ENCODE measurements at regions not wholly inside any gene's neighbourhood (a gene's known extent, or its start where the extent isn't known, plus 50 kb on each side); places are given as distances from the start of the nearest gene placed in this dataset.

DNA sequence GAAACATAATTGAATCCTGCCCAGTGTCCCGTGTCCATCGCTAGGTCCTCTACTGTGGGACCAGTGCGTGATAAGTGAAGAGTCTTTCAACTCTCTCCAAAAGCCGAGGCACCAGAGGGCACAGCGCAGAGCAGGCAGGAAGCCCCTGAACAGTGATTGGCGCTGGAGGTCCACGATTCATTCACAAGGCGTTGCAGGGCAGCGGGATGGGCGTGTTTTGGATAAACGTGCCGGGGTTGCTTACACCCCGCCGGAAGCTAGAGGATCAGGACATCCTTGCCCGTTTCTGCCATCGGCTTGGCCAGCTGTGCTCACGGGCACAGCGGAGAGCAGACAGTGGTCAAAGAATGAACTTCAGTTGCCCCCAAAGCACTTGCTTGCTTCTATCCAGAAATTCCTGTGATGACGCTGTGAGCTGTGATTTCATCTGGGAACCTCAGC is 86.0 kb upstream of the PFKP start:
- H3K27me3 ChIP-seq (ENCODE audit: control insufficient read depth, insufficient read depth, low read length) = no peaks in the 10 kb centered on the region
- H3K27ac ChIP-seq (ENCODE audit: low read length) = no peak overlapping the region
- no peak for DNase-seq
- no peak overlapping the region for H3K4me3 ChIP-seq (ENCODE audit: low read length)
- no peaks in the 10 kb centered on the region for H3K9me3 ChIP-seq (ENCODE audit: control insufficient read depth, low read depth, low read length)
- H3K36me3 ChIP-seq (ENCODE audit: control insufficient read depth, insufficient read depth, low read length) = no peaks in the 10 kb centered on the region
- peaks cover 12% of the 10 kb centered on the region for H3K4me1 ChIP-seq (ENCODE audit: control insufficient read depth, insufficient read depth, low read length)
- 86% methylated on average over 1 of the region's 19 CpGs for WGBS (ENCODE audit: insufficient coverage, low lambda C conversion rate)

DNA sequence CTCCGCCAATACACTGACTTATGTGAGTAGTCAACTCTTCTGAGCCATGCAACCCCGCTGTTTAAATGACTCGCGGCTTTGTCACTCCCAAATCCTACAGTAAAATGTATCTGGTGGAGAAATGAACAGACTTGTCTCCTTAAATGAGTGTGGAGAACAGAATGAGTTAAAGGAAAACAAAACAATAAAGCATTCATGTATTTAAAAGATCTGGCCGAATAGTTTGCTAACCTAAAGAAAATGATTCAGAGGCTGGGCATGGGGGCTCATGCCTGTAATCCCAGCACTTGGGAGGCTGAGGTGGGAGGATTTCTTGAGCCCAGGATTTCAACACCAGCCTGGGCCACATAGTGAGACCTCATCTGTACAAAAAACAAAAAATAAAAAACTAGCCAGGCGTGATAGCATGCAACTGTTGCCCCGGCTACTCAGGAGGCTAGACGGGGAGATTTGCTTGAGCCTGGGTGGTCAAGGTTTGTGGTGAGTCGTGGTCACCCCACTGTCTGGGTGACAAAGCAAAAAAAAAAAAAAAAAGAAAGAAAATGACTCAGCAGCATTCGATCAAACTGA is 86.5 kb upstream of the PFKP start:
- no peak for DNase-seq
- peaks cover 10% of the 10 kb centered on the region for H3K4me1 ChIP-seq (ENCODE audit: control insufficient read depth, insufficient read depth, low read length)
- H3K4me3 ChIP-seq (ENCODE audit: low read length) = no peak overlapping the region
- H3K36me3 ChIP-seq (ENCODE audit: control insufficient read depth, insufficient read depth, low read length) = no peaks in the 10 kb centered on the region
- no peaks in the 10 kb centered on the region for H3K27me3 ChIP-seq (ENCODE audit: control insufficient read depth, insufficient read depth, low read length)
- H3K9me3 ChIP-seq (ENCODE audit: control insufficient read depth, low read depth, low read length) = no peaks in the 10 kb centered on the region
- WGBS (ENCODE audit: insufficient coverage, low lambda C conversion rate) = 92% methylated on average over 7 of the region's 10 CpGs
- H3K27ac ChIP-seq (ENCODE audit: low read length) = no peak overlapping the region

DNA sequence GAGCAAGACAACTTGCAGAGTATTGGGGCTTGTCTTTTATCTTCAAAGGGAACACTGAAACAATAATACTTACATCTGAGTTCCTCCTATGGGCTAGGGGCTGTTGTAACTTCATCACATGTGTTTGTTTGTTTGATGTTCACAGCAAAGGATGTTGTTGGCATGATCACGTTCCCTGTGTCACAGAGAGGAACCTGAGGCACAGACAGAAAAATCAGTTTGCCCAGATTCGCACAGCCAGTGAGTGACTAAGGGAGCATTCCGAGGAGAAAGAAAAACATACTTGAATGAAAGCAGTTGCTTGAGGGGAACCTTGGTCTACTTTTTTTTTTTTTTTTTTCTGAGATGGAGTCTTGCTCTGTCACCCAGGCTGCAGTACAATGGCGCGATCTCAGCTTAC is 87.2 kb upstream of the PFKP start:
- H3K27me3 ChIP-seq (ENCODE audit: control insufficient read depth, insufficient read depth, low read length) = no peaks in the 10 kb centered on the region
- no peak overlapping the region for H3K27ac ChIP-seq (ENCODE audit: low read length)
- no peaks in the 10 kb centered on the region for H3K36me3 ChIP-seq (ENCODE audit: control insufficient read depth, insufficient read depth, low read length)
- H3K9me3 ChIP-seq (ENCODE audit: control insufficient read depth, low read depth, low read length) = no peaks in the 10 kb centered on the region
- no peak overlapping the region for H3K4me3 ChIP-seq (ENCODE audit: low read length)
- WGBS (ENCODE audit: insufficient coverage, low lambda C conversion rate) = 92% methylated on average over 2 of the region's 5 CpGs
- no peak for DNase-seq
- H3K4me1 ChIP-seq (ENCODE audit: control insufficient read depth, insufficient read depth, low read length) = peaks cover 4% of the 10 kb centered on the region

DNA sequence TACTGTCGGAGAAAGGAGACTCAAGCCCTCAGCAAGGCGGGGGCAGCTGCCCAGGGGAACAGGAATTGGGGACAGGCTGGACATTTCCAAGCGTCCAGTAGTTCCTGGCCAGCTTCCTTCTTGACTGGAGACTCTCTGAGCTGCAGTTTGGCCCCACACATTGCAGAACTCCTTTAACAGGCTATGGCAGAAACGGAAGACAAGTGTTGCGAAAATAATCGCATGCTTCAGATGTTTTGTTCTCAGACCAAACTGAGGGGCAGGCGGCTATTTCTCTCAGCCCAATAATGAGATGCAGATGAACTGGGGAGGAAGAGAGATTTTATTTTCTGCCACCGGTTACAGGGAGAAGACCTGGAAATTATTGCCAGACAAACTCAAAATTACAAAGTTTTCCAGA is 88.0 kb upstream of the PFKP start:
- H3K4me3 ChIP-seq (ENCODE audit: low read length) = no peak overlapping the region
- no peaks in the 10 kb centered on the region for H3K9me3 ChIP-seq (ENCODE audit: control insufficient read depth, low read depth, low read length)
- H3K36me3 ChIP-seq (ENCODE audit: control insufficient read depth, insufficient read depth, low read length) = no peaks in the 10 kb centered on the region
- H3K27ac ChIP-seq (ENCODE audit: low read length) = no peak overlapping the region
- H3K4me1 ChIP-seq (ENCODE audit: control insufficient read depth, insufficient read depth, low read length) = no peaks in the 10 kb centered on the region
- DNase-seq = no peak
- no peaks in the 10 kb centered on the region for H3K27me3 ChIP-seq (ENCODE audit: control insufficient read depth, insufficient read depth, low read length)
- WGBS (ENCODE audit: insufficient coverage, low lambda C conversion rate) = 80% methylated on average over 2 of the region's 8 CpGs

DNA sequence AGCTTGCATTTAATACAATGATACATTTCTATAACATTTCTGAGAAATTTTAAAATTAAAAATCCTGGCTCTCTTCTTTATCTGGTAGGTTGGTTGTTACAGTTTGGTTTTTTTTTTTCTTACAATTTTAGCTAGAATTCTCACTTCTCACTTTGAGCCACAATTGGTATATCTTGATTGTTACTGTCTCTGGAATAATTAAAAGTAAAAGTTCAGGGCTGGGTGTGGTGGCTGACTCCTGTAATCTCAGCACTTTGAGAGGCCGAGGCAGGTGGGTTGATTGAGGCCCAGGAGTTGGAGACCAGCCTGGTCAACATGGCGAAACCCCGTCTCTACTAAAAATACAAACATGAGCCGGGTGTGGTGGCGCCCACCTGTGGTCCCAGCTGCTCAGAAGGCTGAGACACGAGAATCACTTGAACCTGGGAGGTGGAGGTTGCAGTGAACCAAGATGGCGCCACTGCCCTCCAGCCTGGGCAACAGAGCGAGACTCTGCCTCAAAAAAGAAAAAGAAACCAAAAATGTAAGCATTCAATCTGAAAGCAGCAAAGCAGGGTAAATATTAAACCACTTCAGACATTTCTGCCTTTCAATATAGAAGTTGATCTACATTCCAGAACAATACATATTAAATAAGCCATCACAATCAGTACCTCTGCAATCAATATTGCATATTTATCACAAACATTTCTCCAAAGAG is 88.6 kb upstream of the PFKP start:
- H3K4me3 ChIP-seq (ENCODE audit: low read length) = no peak overlapping the region
- WGBS (ENCODE audit: insufficient coverage, low lambda C conversion rate) = no CpG with 5 or more reads among the region's 8 CpGs
- no peaks in the 10 kb centered on the region for H3K4me1 ChIP-seq (ENCODE audit: control insufficient read depth, insufficient read depth, low read length)
- H3K36me3 ChIP-seq (ENCODE audit: control insufficient read depth, insufficient read depth, low read length) = no peaks in the 10 kb centered on the region
- H3K9me3 ChIP-seq (ENCODE audit: control insufficient read depth, low read depth, low read length) = no peaks in the 10 kb centered on the region
- no peaks in the 10 kb centered on the region for H3K27me3 ChIP-seq (ENCODE audit: control insufficient read depth, insufficient read depth, low read length)
- no peak for DNase-seq
- H3K27ac ChIP-seq (ENCODE audit: low read length) = no peak overlapping the region

DNA sequence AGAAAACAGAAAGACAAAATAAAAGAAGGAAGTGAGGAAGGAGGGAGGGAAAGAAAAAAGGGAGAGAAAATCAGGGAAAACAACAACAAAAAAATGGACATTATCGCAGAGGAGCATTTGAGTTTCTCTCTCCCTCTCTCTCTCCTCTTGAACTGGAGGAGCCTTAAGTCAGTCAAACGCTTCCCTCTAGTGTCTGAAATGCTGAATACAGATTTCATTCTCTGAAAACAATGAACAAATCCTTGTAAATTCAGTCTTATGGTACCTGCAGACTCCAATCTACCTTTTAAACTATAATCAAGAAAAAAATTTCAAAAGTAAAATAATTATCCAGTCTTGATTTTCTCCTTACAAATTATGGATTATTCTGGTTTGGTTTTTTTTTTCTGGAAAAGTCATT is 89.2 kb upstream of the PFKP start:
- Histone ChIP-seq H3K27ac (ENCODE audit: low read length) (no peak overlapping the region), H3K4me3 (ENCODE audit: low read length) (no peak overlapping the region), H3K4me1 (ENCODE audit: control insufficient read depth, insufficient read depth, low read length) (no peaks in the 10 kb centered on the region), H3K27me3 (ENCODE audit: control insufficient read depth, insufficient read depth, low read length) (no peaks in the 10 kb centered on the region), H3K36me3 (ENCODE audit: control insufficient read depth, insufficient read depth, low read length) (no peaks in the 10 kb centered on the region), H3K9me3 (ENCODE audit: control insufficient read depth, low read depth, low read length) (no peaks in the 10 kb centered on the region)
- 40% methylated on average over 1 of the region's 2 CpGs for whole genome bisulfite sequencing (ENCODE audit: insufficient coverage, low lambda C conversion rate)
- peak; percentile 35 to 49 for DNase-seq

DNA sequence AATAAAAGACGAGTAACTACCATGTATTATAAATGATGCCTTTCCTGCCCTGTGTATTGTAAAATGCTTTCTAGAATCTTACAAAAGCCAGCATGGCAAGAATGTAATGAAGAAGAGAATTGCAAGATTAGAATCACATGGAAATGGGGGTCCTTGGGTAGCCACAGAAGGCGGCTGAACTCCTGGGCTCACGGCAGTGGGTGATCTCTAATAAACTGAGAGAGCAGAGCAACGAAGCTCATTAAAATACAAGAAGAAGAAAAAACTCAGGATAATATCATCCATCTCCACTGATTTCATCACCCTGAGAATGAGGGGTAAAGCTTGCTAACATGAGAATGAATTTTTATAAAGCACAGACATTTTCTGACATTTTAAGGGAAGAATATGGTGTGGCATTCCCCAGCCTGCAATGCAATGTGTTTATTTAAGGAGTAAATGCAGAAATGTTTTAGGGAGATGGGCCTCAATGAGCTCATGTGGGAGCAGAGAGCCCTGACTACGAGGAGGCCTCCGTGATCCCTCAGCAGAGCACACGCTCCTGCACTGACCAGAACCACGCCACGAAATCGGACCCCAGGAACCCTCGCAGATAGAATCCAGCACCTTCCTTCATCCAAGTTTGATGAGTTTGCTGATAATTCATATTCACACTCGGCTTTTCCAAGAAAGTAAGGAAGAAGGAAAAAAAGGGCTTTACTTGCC is 92.7 kb upstream of the PFKP start:
- H3K4me1 ChIP-seq (ENCODE audit: control insufficient read depth, insufficient read depth, low read length) = no peaks in the 10 kb centered on the region

DNA sequence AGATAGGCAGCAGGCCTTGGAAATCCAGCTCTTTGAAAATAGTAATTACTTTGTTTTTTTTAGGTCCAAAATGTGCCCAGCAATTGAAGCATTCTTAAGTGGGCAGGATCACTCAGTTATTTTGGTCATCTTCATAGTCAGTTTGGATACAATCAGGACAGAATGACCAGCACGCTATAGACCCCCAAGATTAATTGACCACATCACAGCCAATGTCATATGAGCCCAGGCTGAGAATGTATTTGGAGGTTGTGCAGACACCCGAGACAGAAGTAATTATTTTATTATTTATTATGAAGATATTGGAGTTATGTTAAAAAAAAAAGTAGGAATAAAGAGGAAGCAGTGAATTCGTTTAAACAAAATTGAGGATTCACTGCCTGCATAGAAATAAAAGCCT is 93.3 kb upstream of the PFKP start:
- WGBS (ENCODE audit: insufficient coverage, low lambda C conversion rate) = 83% methylated on average over 2 of the region's 3 CpGs
- H3K27me3 ChIP-seq (ENCODE audit: control insufficient read depth, insufficient read depth, low read length) = no peaks in the 10 kb centered on the region
- DNase-seq = no peak
- no peaks in the 10 kb centered on the region for H3K4me1 ChIP-seq (ENCODE audit: control insufficient read depth, insufficient read depth, low read length)
- no peaks in the 10 kb centered on the region for H3K9me3 ChIP-seq (ENCODE audit: control insufficient read depth, low read depth, low read length)
- no peaks in the 10 kb centered on the region for H3K36me3 ChIP-seq (ENCODE audit: control insufficient read depth, insufficient read depth, low read length)
- H3K4me3 ChIP-seq (ENCODE audit: low read length) = no peak overlapping the region
- no peak overlapping the region for H3K27ac ChIP-seq (ENCODE audit: low read length)

More for the DNA sequence above, 92.7 kb upstream of the PFKP start:
- Histone ChIP-seq H3K36me3 (ENCODE audit: control insufficient read depth, insufficient read depth, low read length) (no peaks in the 10 kb centered on the region), H3K27me3 (ENCODE audit: control insufficient read depth, insufficient read depth, low read length) (no peaks in the 10 kb centered on the region), H3K27ac (ENCODE audit: low read length) (no peak overlapping the region), H3K9me3 (ENCODE audit: control insufficient read depth, low read depth, low read length) (no peaks in the 10 kb centered on the region), H3K4me3 (ENCODE audit: low read length) (no peak overlapping the region)
- no peak for DNase-seq
- WGBS (ENCODE audit: insufficient coverage, low lambda C conversion rate) = 93% methylated on average over 4 of the region's 12 CpGs

DNA sequence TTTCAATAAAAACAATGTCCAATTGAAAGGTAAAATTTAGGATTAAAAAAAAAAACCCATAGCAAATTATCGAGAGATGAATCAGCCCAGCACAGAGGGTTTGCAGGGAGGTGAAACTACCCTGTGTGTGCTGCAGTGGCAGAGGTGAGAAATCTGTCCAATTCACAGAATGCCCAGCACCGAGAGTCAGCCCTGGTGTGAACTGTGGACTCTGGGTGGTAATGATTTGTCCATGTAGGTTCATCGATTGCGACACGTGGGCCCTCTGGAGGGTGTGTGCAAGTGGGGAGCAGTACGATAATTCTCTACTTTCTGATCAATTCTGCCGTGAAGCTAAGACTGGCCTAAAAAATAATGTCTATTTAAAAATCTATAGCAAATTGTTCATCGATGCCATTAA is 94.5 kb upstream of the PFKP start:
- H3K4me1 ChIP-seq (ENCODE audit: control insufficient read depth, insufficient read depth, low read length) = no peaks in the 10 kb centered on the region
- no peak overlapping the region for H3K27ac ChIP-seq (ENCODE audit: low read length)
- H3K36me3 ChIP-seq (ENCODE audit: control insufficient read depth, insufficient read depth, low read length) = no peaks in the 10 kb centered on the region
- H3K27me3 ChIP-seq (ENCODE audit: control insufficient read depth, insufficient read depth, low read length) = no peaks in the 10 kb centered on the region
- H3K4me3 ChIP-seq (ENCODE audit: low read length) = no peak overlapping the region
- 100% methylated on average over 3 of the region's 8 CpGs for WGBS (ENCODE audit: insufficient coverage, low lambda C conversion rate)
- H3K9me3 ChIP-seq (ENCODE audit: control insufficient read depth, low read depth, low read length) = no peaks in the 10 kb centered on the region
- DNase-seq = no peak

DNA sequence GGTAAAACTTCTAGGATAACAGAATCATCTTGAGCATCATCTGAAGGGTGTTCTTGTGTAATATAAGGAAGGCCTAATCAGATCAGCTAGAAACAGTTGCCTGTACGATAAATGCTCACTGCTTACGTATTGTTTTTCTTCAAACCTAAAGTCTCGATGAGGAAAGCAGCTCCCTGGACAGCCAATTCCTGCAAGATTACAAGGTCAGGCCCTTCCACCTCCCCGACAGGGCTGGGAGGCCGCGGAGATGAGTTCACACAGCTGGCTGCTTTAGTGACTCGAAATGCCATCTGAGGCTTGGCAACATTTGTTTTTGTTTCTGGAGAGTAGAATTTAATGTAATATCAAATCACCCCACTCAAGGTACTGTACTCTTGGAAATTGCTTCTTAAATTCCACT is 95.1 kb upstream of the PFKP start:
- Histone ChIP-seq H3K4me3 (ENCODE audit: low read length) (no peak overlapping the region), H3K27me3 (ENCODE audit: control insufficient read depth, insufficient read depth, low read length) (no peaks in the 10 kb centered on the region), H3K9me3 (ENCODE audit: control insufficient read depth, low read depth, low read length) (no peaks in the 10 kb centered on the region), H3K27ac (ENCODE audit: low read length) (no peak overlapping the region), H3K4me1 (ENCODE audit: control insufficient read depth, insufficient read depth, low read length) (no peaks in the 10 kb centered on the region), H3K36me3 (ENCODE audit: control insufficient read depth, insufficient read depth, low read length) (no peaks in the 10 kb centered on the region)
- no CpG with 5 or more reads among the region's 7 CpGs for WGBS (ENCODE audit: insufficient coverage, low lambda C conversion rate)
- DNase-seq = no peak

Data from large intestine (tissue), 3 donors.